GM12892 (cell line): ENCODE measurements at regions not wholly inside any gene's neighbourhood (a gene's known extent, or its start where the extent isn't known, plus 50 kb on each side); places are given as distances from the start of the nearest gene placed in this dataset.
A peak's percentile ranks its signal among the peaks of the same experiment; 100 is the strongest.

Experiments used
- DNase-seq: peaks from one replicate; pipeline ENCODE4 v3.0.0; 2011; ENCODE audit not compliant: insufficient read length
- FAIRE-seq: peaks from 2 replicates; lab custom pipeline; 2011; peaks lifted over from hg19 to GRCh38; lab: Jason Lieb, UNC
- POLR2A ChIP-seq: IDR thresholded peaks from 2 replicates; pipeline ENCODE4 v1.6.1; 2011; ENCODE audit warnings: low read depth, low read length, control low read depth
- POLR2AphosphoS5 ChIP-seq: IDR thresholded peaks from 2 replicates; pipeline ENCODE4 v1.6.1; 2011; ENCODE audit warnings: low read depth, low read length, control low read depth
- TAF1 ChIP-seq: IDR thresholded peaks from 2 replicates; pipeline ENCODE4 v1.6.1; 2011; ENCODE audit warnings: low read depth, mild to moderate bottlenecking, control low read depth, low read length, borderline replicate concordance

GRCh38 chr11:20311444-20311843 is 52.1 kb upstream of the HTATIP2 start:
- DNase-seq, result no peak
- no peak for FAIRE-seq
- TF ChIP-seq POLR2A, result no peak
- no peak for TF ChIP-seq POLR2AphosphoS5
- TF ChIP-seq TAF1, result no peak

GRCh38 chr11:20310596-20311394 is 52.7 kb upstream of the HTATIP2 start:
- no peak for TF ChIP-seq POLR2A
- no peak for TF ChIP-seq TAF1
- no peak for TF ChIP-seq POLR2AphosphoS5
- FAIRE-seq (no peak), DNase-seq (no peak)

GRCh38 chr11:20310137-20310536 is 53.4 kb upstream of the HTATIP2 start:
- DNase-seq (no peak), FAIRE-seq (no peak)
- TF ChIP-seq TAF1, result no peak
- TF ChIP-seq POLR2AphosphoS5, result no peak
- no peak for TF ChIP-seq POLR2A

GRCh38 chr11:20309231-20310025 is 54.1 kb upstream of the HTATIP2 start:
- DNase-seq, result no peak
- no peak for FAIRE-seq
- no peak for TF ChIP-seq POLR2AphosphoS5
- no peak for TF ChIP-seq TAF1
- no peak for TF ChIP-seq POLR2A

GRCh38 chr11:20308601-20309000 is 54.9 kb upstream of the HTATIP2 start:
- DNase-seq (no peak), FAIRE-seq (no peak)
- no peak for TF ChIP-seq TAF1
- no peak for TF ChIP-seq POLR2AphosphoS5
- no peak for TF ChIP-seq POLR2A

- TF ChIP-seq TAF1, result no peak
- TF ChIP-seq POLR2AphosphoS5, result no peak
- no peak for TF ChIP-seq POLR2A
- no peak for DNase-seq
- FAIRE-seq, result no peak
Measured at GRCh38 chr11:20303391-20303965, 60.0 kb upstream of the HTATIP2 start.

GRCh38 chr11:20293992-20294391 is 69.5 kb upstream of the HTATIP2 start:
- DNase-seq (no peak), FAIRE-seq (peak; percentile 33)
- no peak for TF ChIP-seq TAF1
- TF ChIP-seq POLR2AphosphoS5, result no peak
- no peak for TF ChIP-seq POLR2A

GRCh38 chr11:20293531-20293930 is 70.0 kb upstream of the HTATIP2 start:
- DNase-seq (no peak), FAIRE-seq (no peak)
- TF ChIP-seq POLR2A, result no peak
- no peak for TF ChIP-seq TAF1
- TF ChIP-seq POLR2AphosphoS5, result no peak

- no peak for DNase-seq
- TF ChIP-seq POLR2AphosphoS5 (no peak), TAF1 (no peak), POLR2A (no peak)
- FAIRE-seq, result no peak
Measured at GRCh38 chr11:20289732-20290131, 73.8 kb upstream of the HTATIP2 start.

GRCh38 chr11:20283475-20283874 is 80.0 kb upstream of the HTATIP2 start:
- TF ChIP-seq POLR2AphosphoS5 (no peak), TAF1 (no peak), POLR2A (no peak)
- DNase-seq (no peak), FAIRE-seq (no peak)

- DNase-seq (no peak), FAIRE-seq (no peak)
- TF ChIP-seq POLR2A (no peak), POLR2AphosphoS5 (no peak), TAF1 (no peak)
Measured at GRCh38 chr11:20278727-20279126, 84.8 kb upstream of the HTATIP2 start.
